Myocyte (in vitro differentiated cells): ENCODE measurements at regions not wholly inside any gene's neighbourhood (a gene's known extent, or its start where the extent isn't known, plus 50 kb on each side); places are given as distances from the start of the nearest gene placed in this dataset.
"Not testable (repeated sequence)": the region's sequence is repeated elsewhere in the genome, so short reads cannot be mapped to it uniquely, and the experiment has no call there.

Experiments
- DNase-seq: peaks from one replicate; pipeline ENCODE4 v3.0.0-alpha.2; 2012; ENCODE audit warnings: low read depth

- no peak for DNase-seq
Measured at GRCh38 chr7:109895536-109895935, 1195.4 kb upstream of the LRRN3 start.

- no peak for DNase-seq
Measured at GRCh38 chr7:109901926-109902325, 1189.0 kb upstream of the LRRN3 start.

DNA sequence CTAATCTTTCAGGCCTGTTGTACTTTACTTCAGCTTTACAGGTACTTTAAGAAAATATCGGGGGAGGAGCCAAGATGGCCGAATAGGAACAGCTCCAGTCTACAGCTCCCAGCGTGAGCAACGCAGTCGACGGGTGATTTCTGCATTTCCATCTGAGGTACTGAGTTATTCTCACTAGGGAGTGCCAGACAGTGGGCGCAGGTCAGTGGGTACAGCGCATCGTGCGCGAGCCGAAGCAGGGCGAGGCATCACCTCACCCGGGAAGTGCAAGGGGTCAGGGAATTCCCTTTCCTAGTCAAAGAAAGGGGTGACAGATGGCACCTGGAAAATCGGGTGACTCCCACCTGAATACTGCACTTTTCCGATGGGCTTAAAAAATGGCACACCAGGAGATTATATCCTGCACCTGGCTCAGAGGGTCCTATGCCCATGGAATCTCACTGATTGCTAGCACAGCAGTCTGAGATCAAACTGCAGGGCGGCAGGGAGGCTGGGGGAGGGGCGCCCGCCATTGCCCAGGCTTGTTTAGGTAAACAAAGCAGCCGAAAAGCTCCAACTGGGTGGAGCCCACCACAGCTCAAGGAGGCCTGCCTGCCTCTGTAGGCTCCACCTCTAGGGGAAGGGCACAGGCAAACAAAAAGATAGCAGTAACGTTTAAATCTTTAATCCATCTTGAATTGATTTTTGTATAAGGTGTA is 1185.4 kb upstream of the LRRN3 start:
- not testable (repeated sequence) for DNase-seq

DNA sequence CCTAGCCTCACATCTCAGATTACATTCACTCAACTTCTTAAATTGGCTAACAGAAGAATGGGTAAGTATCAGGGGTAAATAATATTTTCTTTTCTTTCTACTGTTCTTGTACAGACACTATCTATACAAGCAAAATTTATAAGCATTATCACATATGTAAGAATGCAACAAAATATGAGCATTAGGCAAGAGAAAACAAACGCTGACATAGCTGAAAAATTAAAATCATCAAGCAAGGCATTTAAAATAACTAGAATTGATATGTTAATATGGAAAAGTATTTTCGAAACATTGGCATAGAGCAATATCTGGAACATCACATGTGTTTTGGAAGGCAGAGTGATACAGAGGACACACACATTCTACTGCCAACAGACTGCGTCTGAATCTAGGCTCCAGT is 1175.3 kb upstream of the LRRN3 start:
- DNase-seq = no peak

GRCh38 chr7:109926738-109927137 is 1164.2 kb upstream of the LRRN3 start:
- no peak for DNase-seq

DNA sequence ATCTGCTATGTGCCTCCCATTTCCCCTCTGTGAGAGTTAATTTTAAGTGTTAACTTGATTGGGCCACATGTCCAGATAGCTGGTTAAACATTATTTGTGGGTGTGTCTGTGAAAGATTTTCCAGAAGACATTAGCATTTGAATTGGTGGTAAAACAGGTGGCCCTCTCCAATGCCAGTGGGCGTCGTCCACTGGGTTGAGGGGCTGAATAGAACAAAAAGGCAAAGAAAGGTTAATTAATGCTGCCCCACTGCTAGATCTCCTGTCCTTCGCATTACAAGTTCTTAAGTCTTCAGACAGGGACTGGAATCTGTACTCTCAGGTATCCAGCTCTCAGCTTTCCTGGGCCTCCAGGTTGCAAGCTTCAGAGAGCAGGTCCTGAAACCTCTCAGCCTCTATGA is 1160.9 kb upstream of the LRRN3 start:
- no peak for DNase-seq

- no peak for DNase-seq
Measured at GRCh38 chr7:109939207-109939606, 1151.7 kb upstream of the LRRN3 start.

DNA sequence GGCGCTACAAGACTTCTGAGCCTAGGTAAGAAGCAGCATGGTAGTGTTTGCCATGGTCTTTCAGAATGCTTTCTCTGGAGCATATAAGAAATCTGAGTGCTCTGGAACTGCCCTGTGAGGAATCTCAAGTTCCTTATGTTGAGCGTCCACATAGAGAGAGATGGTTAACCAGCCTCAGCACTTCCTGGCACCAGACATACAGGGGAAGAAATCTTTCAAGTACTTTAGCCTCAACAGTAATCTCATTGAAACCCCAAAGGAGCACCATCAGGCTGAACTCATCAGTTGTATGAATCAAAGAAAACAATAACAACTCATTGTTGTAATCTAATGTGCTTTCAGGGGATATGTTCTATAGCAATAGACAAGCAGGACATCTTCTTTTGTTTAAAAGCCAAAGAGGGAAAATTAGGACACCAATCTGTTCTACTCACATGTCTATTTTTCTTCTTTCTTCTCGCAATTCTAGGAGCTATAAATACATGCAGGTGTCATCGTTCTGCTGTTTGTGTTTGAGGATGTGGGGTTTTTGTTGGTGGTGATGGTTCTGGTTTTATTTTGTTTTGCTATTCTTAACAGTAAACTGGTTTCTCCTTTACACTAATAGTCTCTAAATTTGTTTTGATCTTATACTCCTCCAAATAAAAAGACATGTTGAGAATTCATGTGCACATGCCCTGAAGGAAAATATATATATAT is 1145.0 kb upstream of the LRRN3 start:
- no peak for DNase-seq

- DNase-seq = no peak
Measured at GRCh38 chr7:109950256-109950655, 1140.7 kb upstream of the LRRN3 start.

GRCh38 chr7:109950821-109951564 is 1139.9 kb upstream of the LRRN3 start:
- DNase-seq = no peak

DNA sequence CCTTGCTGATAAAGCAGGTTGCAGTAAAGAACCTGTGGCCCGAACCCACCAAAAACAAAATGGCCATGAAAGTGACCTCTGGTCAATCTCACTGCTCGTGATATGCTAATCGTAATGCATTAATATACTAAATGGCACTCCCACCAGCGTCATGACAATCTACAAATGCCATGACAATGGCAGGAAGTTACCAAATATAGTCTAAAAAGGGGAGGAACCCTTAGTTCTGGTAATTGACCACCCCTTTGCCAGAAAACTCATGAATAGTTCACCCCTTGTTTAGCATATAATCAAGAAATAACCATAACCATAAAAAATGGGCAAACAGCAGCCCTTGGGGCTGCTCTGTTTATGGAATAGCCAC is 1139.4 kb upstream of the LRRN3 start:
- DNase-seq = no peak

- DNase-seq = no peak
Measured at GRCh38 chr7:109955986-109956385, 1134.9 kb upstream of the LRRN3 start.

DNA sequence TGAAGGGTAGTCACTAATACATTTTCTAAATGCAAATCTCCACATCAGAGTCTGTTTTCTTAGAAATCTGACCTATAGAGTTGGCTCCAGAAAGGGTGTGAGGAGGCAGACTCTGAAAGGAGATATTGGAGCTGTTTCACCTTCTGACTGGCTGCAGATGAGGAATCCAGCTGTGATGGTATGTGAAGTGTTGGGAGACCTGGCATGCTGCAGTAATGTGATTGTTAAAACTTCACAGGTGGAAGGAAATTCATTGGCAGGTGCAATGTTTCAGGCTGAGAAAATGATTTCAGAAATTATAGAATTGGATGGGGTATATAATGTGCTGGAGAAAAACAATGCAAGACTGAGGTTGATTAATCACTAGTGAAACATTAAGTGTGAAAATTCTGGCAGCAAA is 1134.0 kb upstream of the LRRN3 start:
- no peak for DNase-seq

DNA sequence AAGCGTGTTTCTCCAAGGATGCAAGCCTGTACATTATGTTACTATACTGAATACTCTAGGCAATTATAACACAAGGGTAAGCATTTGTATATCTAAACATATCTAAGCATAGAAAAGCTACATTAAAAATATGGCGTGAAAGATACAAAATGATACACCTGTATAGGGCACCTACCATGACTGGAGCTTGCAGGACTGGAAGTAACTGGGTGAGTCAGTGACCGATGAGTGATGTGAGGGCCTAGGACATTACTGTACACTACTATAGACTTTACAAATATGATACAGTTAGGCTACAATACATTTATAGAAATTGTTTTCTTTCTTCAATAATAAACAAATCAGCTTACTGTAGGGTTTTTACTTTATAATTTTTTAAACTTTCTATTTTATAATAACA is 1127.2 kb upstream of the LRRN3 start:
- DNase-seq = no peak

DNA sequence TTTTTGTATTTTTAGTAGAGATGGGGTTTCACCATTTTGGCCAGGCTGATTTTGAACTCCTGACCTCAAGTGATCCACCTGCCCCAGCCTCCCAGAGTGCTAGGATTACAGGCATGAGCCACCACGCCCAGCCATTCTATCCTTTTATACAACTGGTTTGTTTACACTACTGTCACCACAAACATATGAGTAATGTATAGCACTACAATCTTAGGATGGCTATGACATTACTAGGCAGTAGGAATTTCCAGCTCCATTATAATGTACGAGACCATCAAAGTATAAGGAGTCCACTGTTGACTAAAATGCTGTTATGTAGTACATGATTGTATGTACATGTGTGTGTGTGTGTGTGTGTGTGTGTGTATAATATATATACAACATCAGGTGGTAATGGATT is 1126.1 kb upstream of the LRRN3 start:
- DNase-seq = no peak

- no peak for DNase-seq
Measured at GRCh38 chr7:109967406-109967805, 1123.5 kb upstream of the LRRN3 start.

GRCh38 chr7:109983618-109984017 is 1107.3 kb upstream of the LRRN3 start:
- DNase-seq = no peak

- peak; percentile 50 for DNase-seq
Measured at GRCh38 chr7:109984729-109985128, 1106.2 kb upstream of the LRRN3 start.

DNA sequence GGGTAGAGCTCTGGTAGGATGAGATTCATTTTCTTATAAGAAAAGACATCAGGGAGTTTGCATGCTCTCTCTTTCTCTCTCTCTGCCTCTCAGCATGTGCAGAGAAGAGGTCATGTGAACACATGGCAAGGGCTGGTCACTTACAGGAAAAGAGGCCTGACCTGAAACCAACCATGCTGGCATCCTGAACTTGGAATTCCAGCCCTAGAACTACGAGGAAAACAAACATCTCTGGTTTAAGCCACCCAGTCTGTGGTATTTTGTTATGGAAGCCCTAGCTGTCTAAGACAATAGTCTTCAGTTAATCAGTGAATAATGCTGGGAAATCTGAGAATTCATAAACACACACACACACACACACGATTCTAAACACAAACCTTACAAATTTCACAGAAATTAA is 1104.2 kb upstream of the LRRN3 start:
- DNase-seq = peak; percentile 3

GRCh38 chr7:109996411-109996810 is 1094.5 kb upstream of the LRRN3 start:
- DNase-seq = no peak

GRCh38 chr7:109996927-109997326 is 1094.0 kb upstream of the LRRN3 start:
- DNase-seq = no peak

DNA sequence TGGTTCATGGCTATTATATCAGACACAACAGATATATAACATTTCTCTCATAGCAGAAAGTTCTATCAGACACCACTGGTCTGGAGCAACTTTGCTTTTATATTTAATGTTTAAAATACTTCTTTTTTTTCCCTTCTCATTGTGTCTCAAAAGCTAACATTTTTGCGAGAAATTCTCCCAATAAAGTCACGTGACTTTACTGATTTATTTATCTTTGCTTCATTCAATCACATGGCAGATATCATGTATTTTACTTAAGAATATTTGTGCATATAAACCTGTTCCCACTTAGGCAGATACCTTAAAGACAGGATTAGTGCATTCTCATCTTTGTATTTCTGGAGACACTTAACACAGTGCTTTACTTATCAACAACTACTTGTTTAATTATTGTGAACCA is 1093.1 kb upstream of the LRRN3 start:
- DNase-seq = no peak
